Activated CD4-positive, alpha-beta T cell treated with anti-CD3 and anti-CD28 coated beads, Interleukin-2, amount 50 U/mL, for 48 hours (primary cell): ENCODE measurements at regions not wholly inside any gene's neighbourhood (a gene's known extent, or its start where the extent isn't known, plus 50 kb on each side); places are given as distances from the start of the nearest gene placed in this dataset.

Source experiments
- DNase-seq, 2 experiments: peaks; one replicate each; pipeline ENCODE4 v3.0.0-alpha.2; 2020

DNA sequence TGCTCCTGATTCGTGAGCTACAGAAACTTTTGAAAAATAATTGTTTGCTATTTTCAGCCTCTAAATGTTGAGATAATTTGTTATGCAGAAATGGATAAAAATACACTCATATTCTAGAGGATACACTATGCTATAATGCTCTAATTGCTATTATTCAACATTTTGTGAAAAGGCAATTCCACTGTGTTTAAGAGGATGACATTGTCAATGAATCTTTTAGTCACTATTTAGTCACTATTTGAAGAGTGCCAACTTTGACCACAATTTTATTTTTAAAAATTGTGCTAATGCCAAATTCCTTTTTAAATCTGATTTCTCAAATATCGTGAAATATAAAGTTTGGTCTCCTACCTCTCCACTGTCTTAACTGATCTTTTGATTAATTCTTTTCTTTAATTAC lies 604.9 kb upstream of the KCNMB2 start:
- no peak for DNase-seq

DNA sequence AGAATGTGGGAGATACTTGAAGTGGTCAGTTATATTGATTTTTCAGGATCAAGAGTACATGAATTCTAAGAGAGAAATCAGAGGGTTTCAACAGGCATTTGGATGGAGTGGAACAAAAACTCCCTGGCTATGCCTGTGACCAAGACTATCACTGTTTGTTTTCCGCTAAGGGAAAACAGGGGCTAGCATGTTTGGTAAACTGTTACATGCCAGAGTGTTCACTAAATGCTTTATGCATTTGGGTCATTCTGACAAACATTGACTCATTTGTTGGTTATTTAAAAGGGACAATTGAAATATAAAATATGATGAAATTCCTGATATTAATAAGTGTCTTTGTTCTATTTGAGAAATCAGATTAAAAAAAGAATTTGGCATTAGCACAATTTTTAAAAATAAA lies 603.9 kb upstream of the KCNMB2 start:
- DNase-seq, result no peak

DNA sequence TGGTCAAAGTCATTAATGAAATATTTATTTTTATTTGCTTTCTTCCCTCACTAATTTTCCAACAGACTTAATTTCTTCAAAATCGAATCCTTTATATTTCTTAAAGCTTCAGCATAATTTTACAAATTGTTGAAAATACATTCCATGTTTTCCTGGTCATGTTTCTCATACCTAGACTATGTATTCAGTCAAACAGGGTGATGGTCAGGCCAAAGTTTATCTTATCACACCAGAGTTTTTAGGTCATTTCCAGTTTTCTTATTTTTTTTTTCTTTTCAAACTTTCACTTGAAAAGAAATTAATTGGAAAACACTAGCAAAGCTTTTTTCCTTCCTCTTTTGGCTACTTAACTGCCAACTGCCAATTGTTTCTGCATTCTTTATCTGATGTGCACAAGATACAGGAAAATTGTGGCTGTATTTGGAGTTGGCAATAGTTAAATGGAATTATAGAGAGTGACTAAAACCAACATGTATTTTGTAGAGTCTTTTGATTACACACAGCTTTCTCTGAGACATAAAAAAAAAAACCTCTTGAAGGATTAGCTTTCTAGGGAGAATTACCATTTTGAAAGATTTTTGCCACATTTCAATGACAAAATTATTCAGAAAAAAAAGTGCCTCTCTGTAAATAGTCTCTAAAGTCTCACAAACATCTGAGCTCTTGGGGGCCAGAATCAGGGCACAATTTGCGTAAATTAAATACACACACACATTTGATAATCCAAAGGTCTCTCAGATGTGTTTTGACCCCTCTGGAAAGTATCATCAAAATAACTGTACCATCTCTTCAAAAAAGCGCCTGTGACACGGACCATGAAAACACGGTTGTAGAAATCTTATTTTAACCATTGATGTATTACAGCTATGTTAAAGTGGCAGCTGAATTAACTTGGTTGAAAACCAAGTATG lies 603.2 kb upstream of the KCNMB2 start:
- no peak for DNase-seq

DNA sequence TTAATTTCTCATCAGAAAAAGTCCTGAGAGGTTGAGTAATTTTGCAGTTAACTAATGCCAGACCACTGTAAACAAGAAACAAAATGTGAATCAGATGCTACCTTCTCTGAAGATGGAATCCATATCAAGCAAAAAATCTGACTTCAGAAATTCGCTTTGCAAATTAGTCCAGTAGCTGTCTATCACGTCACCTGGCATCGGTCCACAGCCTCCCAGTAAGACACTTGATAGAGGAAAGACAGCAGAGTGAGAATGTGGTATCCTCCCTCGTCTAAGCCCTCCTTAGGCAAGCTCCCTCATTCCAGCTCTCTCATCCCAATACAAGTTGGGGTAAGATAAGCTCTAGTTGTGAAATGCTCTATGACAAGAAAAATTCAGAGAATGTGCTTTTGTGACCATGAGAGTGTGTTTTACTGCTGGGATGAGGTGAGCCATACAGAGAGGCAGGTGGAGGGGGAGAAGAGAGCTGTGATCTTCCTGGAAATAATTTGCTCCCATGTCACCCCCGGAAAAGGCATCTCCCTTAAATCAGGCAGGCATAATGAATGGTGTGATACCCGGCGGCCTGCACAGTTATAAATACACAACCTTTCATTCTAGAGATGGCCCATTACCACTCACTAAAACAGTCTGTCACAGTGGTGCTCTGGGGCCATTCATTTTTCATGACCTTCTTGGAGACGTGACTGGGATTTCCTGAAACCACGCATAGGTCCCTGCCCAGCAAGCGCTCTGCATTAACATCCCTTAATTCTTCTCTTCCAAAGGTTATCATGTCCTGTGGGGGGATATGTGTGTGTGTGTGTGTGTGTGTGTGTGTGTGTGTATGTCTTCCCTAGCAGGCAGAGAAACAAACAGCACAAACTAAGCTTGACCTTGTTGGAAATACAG lies 602.0 kb upstream of the KCNMB2 start:
- DNase-seq, result no peak

DNA sequence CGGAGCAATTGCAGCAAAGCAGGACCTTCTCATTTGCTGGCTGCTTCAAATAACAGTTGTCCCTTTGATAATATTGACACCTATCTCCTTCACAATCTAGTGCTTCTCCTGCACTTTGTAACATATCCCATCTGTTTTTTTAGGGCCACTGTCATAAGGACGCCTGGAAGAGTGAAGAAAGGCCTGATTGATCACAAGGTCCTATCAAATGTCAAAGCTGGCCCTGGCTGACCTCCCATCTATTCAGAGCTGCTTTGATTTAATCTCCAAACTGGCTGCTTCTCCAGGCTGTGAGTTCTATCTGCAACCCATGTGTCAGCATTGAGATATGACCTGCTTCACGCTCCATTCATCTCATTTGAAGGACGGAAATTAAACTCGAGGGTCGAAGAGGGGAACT lies 601.2 kb upstream of the KCNMB2 start:
- no peak for DNase-seq

DNA sequence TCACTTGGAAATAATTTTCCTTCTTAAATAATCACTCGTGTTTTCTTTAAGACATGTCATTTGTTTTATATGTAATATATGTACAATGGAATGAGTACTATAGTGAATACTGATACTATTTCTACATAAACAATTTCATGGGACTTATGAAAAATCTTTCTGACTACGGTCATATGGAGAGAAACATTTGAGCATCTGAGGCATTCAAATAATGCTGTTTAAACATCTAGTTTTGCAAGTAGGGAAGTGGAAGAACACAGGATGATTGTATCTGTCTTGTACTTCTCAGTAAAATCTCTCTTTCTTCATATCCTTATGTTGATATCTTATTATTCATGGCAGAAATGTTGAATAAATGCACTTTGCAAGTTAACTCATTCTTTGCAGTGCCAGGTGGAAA lies 599.5 kb upstream of the KCNMB2 start:
- DNase-seq, result no peak

DNA sequence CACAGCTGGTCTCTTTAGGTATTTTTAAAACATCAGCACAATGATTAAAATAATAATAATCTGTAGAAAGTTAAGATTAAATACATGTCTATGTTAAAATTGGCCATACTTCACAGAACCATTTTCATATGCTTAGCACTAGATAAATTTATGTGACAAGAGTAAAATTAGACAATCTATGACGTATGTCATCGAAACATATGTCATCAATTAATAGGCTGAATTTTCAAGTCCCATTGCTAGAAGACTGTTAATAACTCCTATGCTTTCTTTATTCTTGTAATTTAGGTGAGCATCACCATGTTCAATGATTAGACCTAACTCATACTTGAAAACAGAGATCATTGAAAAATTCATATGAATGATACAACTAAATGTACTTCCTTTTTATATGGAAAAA lies 593.3 kb upstream of the KCNMB2 start:
- DNase-seq, result no peak

DNA sequence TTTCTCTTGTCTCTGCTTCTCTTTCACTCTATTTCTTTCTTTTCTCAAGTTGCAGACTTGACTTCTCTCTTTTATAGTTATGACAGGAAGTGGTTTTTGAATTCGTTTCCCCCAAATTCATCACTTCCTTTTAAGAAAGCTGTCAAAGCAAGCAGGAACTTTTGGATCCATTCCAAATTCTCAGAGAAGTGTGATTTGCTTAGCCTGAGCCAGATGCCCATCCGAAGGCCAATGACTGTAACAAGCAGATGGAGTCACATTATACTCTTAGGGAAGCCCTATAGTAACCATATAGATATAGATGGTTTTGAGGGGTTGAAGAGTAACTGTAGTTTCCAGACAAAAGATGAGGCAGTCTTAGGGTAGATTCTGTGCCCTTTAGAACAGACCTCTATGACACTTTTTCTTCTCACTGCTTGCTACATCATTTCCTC lies 592.0 kb upstream of the KCNMB2 start:
- DNase-seq, result no peak

DNA sequence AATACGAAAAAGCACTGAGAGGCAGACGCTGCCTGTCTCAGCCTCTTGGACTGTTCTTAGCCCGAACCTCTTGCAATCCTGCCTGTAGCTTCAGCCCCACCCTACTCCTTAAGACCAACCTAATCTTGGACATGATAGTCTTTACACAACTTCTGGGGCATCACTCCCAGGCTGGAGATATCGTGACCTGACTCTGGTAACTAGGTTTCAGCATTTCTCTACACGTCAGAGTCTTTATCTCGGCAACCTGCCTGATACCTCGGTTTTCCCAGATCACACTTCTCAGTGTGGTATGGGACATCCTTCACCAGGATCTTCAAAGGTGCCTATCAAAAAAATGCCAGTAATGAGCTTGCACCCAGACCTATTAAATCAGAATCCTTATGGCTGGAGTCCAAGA lies 590.2 kb upstream of the KCNMB2 start:
- DNase-seq, result no peak

DNA sequence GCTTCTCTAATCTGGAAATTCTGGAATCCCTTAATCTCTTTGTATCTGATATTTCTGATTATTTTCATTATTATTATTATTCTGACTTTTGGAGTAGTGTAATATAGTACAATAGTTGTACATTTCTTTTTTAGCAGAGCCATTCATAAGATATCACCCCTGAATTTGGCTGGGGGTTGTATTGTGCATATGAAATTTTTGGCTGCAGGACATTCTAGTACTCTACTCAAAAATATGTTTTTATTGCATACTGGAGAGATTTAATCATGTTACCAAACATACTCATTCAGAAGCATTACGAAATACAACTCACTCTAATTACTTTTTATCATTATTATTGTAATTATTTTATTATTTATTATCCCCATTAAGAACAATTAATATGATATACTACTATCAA lies 589.7 kb upstream of the KCNMB2 start:
- DNase-seq, result no peak

DNA sequence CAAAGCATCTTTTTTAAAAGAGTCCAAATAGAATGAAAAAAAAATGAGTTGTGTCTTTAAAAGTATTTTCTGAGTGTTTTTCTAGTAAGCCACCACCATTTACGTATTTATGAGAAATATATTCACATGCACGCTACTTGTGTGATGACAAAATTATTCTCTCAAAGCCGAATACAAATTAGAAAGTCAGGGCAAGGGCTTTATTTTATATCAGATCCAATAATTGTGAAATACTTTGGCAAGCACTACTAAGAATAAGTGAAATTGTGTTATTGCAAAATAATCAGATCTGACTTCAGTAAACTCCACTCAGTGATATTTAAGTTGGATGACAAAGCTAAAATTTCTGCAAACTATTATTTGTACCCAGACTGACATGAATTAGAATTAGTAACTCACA lies 589.3 kb upstream of the KCNMB2 start:
- no peak for DNase-seq

DNA sequence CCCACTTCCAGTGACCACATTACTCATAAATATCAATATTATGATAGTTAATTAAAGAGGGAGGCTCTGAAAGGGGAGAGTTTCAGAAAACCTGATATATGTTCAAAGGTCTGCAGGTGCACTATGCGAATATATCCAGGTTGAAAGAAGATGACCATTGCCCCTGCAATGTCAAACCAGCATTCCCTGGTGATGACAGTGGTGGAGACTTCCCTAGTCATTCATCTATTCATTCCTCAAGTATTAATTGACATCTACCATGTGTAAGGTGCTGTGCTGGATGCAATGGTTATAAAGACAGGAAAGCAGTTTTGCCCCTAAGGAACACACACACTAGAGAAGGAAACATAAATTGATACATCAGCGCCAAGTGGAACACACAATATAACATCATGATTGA lies 588.3 kb upstream of the KCNMB2 start:
- DNase-seq, result no peak

DNA sequence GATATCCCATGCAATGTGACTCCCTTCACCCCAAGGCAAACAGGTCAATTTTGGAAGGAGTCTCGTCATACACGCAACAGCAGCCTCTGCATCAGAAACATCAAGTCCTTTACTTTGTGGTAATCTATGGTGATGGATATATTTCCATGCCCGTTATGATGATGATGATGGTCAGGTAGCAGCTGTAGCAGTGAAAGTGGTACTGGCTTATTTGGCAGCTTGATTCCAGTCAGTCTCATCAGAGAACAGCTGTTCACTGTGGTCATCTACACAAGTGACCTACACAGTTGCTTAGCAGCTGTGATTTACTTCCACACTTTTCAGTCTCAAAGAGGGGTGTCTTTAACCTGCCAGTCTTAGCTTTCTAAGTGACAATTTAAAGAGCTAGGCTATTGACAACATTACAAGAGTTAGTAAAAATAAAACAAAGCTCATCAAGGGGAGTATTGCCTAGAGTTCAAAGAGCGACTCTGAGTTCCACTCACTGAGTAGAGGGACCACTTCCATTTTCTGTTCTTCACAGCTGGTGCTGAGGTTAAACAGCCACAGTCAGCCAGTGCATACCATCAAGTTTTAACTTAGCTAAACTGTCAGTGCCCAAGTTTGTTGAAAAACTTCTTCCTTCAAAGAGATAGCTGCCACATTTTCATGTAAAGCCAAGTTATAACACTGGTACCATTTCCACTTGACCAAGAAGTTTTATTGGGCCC lies 587.4 kb upstream of the KCNMB2 start:
- no peak for DNase-seq

DNA sequence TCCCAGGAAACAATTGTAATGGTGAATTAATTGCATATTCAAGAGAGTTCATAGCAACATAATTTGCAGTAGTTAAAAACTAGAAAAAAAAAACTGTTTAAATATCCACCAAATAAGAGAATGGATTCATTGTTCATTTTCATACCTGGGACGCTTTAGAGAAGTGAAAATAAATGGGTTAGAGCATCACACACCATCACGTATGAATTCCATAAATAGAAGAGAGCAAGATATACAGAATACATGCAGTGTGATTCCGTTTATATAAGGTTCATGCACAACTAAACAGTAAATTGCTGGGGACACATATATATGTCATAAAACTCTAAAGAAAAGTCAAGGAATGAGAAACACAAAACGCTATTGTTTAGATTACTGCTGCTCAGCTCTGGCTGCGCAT lies 577.0 kb upstream of the KCNMB2 start:
- no peak for DNase-seq

DNA sequence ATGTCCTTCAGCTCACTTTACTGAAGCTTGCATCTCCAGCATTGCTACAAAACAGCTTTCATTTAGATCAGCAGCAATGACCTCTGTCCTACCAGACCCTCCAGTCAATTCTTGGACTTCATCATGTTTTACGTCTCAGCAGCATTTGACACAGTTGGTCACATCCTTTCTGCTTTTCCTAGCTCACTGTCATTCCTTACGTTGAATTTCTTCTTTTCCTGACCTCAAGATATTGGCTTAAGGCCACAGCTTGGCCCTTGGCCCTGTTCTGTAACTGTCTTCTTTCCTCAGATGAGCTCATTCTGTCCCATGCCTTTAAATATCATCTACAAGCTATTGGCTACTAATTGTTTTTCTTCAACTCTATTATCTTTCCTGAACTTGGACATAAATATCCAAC lies 576.2 kb upstream of the KCNMB2 start:
- DNase-seq, result no peak

DNA sequence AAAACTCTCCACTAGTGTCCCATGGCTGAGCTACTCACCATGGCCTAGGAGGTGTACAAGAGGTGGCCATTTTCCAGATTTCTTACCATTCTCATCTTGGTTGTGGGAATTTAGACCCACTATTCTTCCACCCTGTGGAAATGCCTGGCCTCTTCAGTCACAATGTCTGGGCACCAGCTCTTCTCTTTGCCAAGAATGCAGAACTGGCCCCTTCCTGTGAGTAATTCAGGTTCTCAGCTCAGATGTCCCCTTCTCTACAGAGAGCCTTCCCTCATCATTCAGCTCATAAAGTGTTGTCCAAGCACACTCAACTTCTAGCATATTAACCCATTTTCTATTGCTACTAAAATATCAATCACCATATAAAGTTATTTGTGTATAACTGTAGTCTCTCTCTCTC lies 575.5 kb upstream of the KCNMB2 start:
- DNase-seq, result no peak

DNA sequence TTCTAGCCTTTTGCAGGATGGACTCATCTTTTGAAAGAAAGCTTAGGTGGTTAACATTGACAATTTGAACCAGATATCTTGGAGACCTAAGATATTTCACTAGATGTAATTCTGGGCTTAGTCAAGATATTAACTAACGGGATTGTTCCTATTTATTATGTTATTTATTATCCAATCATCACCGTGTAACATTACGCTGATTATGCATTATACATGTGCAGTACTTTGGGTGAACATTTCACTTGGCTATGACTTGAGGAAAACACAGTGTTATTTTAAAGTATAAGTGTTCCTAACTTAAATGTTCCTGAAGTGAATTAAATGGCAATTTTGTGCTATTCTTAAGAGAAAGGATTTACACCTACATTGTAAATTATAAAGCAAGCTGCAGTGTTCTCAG lies 574.5 kb upstream of the KCNMB2 start:
- DNase-seq, result no peak

DNA sequence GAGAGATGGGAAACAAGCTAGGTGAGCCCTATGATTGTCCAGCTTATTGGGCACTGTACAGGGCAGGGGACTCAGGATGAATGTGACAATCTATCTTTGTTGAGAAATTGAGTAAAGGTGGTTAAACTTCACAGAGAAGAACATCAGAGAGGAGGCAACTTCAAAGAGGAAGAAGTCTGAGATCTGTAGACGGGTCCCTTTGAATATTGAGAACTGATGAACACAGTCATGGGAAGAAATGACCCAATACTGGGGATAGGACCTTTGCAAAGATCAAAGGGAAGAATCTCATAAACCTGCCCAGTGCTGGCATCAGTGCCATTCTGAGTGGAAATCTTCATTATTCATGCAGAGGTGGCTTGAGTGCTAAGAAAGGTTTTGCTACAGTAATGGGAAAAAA lies 569.7 kb upstream of the KCNMB2 start:
- DNase-seq, result no peak

DNA sequence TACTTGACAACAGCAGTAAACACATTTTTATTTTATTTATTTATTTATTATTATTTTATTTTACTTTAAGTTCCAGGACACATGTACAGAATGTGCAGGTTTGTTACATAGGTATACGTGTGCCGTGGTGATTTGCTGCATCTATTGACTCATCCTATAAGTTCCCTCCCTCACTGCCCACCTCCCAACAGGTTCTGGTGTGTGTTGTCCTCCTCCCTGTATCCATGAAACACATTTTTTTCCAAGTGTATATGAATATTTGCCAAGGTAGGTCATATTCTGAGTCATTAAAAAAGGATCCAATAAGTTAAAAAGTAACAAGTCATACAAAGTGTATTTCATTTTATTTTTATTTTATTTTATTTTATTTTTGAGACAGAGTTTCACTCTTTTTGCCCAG lies 567.3 kb upstream of the KCNMB2 start:
- DNase-seq, result no peak

DNA sequence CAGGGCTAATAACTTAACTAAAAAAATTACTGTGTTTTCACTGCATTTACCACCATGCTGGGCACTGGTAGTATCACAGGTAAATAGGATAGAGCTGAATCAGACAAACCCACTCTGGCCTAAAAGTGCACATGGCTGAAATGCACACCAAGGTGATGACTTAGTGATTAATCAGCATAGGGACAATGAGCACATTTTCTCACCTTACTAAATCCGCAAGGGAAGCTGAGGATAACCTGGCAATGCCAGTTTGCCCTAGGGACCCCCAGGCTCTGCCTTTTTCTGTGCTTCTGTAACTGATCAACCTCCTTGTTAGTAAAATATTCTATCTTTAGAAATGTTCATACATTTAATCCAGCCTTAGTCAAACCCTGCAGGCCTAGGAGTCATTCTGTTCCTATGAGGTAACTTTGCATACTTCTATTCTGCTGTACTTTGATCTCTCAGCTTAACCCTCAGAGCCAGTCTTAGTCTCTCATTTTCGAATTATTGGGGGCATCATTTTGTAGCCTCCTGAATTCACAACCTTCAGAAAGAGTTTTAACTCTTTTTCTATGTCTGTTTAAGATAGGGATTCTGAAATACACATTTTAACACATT lies 562.9 kb upstream of the KCNMB2 start:
- no peak for DNase-seq

DNA sequence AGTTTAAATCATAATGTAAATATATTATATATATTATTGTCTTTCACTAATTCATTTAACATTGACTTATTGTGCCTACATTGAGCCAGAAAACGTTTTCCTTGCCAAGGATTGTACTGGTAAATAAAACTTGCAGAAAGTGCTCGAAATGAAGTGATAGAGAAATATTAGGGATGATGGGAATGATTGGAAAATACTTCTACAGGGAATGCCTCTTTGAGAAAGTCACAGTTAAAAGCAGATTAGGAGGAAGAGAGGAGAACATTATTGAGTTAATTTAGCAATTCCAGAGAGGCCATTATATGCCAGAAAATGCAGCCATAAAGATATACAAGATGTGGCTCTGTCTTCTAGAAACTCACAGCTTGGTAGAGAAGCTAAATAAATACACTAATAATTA lies 560.0 kb upstream of the KCNMB2 start:
- DNase-seq, result no peak

DNA sequence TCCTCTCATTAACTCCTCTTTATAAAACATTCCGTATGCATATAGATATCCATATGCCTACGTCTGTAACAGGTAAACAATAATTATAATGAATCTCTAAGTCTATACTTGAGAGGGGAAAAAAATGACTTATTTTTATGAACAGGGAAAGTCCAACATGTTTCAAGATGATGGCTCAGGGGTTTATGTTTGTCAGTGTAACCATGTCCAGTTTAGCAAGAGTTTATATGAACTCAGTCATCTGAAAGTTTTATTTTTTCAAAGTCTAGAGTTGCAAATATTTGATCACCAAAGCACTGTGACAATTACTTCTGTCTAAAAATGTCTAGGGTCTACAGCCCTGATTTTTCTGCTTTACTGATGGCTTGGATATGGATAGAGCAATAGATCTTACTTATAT lies 559.4 kb upstream of the KCNMB2 start:
- no peak for DNase-seq
